ENCODE measurements at regions not wholly inside any gene's neighbourhood (a gene's known extent, or its start where the extent isn't known, plus 50 kb on each side); places are given as distances from the start of the nearest gene placed in this dataset.

- no peak for TF ChIP-seq CTCF (IDR thresholded peaks at IDR 0.05)
- Histone ChIP-seq H3K4me3 (no peak overlapping the region), H3K36me3 (ENCODE audit: insufficient read depth in 1 of 2, low read depth in 1 of 2) (no peaks in the 10 kb centered on the region), H3K4me1 (no peaks in the 10 kb centered on the region), H3K27me3 (ENCODE audit: insufficient read depth in 3 of 3, low read length in 2 of 3) (no peaks in the 10 kb centered on the region), H3K27ac (no peak overlapping the region), H3K9me3 (no peaks in the 10 kb centered on the region)
- ATAC-seq: no peak
- intact Hi-C loops (cut with DNase I): no loop called here
- no peak for DNase-seq
- WGBS, 3 donors: 61 to 70% (median 62%) methylated on average over 7 of the region's 7 CpGs
Measured at GRCh38 chr4:125062115-125063050, 252.4 kb upstream of the FAT4 start.

- no peaks in the 10 kb centered on the region for H3K27me3 ChIP-seq (ENCODE audit: insufficient read depth in 3 of 3, low read length in 2 of 3)
- no peak for TF ChIP-seq CTCF (IDR thresholded peaks at IDR 0.05)
- H3K27ac ChIP-seq: no peak overlapping the region
- ATAC-seq (no peak), DNase-seq (no peak)
- H3K9me3 ChIP-seq: no peaks in the 10 kb centered on the region
- H3K4me3 ChIP-seq: no peak overlapping the region
- WGBS, 3 donors: 61 to 87% (median 72%) methylated on average over 2 of the region's 2 CpGs
- intact Hi-C loops (cut with DNase I): no loop called here
- no peaks in the 10 kb centered on the region for H3K36me3 ChIP-seq (ENCODE audit: insufficient read depth in 1 of 2, low read depth in 1 of 2)
- H3K4me1 ChIP-seq: no peaks in the 10 kb centered on the region
Measured at GRCh38 chr4:125060376-125060775, 254.4 kb upstream of the FAT4 start.

DNA sequence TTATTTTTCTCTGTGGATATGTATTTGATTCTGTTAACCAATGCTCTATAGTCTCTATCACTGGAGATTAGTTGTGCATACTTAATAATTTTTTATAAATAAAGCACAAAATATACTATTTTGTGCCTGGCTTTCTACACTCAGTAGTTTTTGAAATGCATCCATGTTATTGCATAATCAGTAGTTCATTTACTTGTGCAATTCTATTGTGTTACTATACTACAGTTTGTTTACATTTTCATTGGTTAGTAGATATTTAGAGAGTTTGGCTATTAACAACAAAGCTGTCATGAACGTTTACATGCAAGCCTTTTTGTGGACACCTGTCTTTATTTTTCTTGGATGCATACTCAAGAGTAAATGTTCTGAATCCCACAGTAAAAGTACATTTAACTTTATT is 265.0 kb upstream of the FAT4 start:
- intact Hi-C loops (cut with DNase I): no loop called here
- H3K27me3 ChIP-seq (ENCODE audit: insufficient read depth in 3 of 3, low read length in 2 of 3): no peaks in the 10 kb centered on the region
- no peak overlapping the region for H3K27ac ChIP-seq
- H3K4me1 ChIP-seq: no peaks in the 10 kb centered on the region
- H3K36me3 ChIP-seq (ENCODE audit: insufficient read depth in 1 of 2, low read depth in 1 of 2): no peaks in the 10 kb centered on the region
- ATAC-seq: no peak
- DNase-seq: no peak
- 16 to 33% (median 28%) methylated on average over 1 of the region's 1 CpG for WGBS, 3 donors
- no peak for TF ChIP-seq CTCF (IDR thresholded peaks at IDR 0.05)
- H3K4me3 ChIP-seq: no peak overlapping the region
- H3K9me3 ChIP-seq: no peaks in the 10 kb centered on the region

- no peak for ATAC-seq
- TF ChIP-seq CTCF (IDR thresholded peaks at IDR 0.05): no peak
Measured at GRCh38 chr4:125045311-125045710, 269.4 kb upstream of the FAT4 start.

GRCh38 chr4:125044886-125045285 is 269.9 kb upstream of the FAT4 start:
- no peak overlapping the region for H3K27ac ChIP-seq
- H3K9me3 ChIP-seq: no peaks in the 10 kb centered on the region
- H3K27me3 ChIP-seq (ENCODE audit: insufficient read depth in 3 of 3, low read length in 2 of 3): no peaks in the 10 kb centered on the region
- H3K4me1 ChIP-seq: no peaks in the 10 kb centered on the region
- no peaks in the 10 kb centered on the region for H3K36me3 ChIP-seq (ENCODE audit: insufficient read depth in 1 of 2, low read depth in 1 of 2)
- no peak for TF ChIP-seq CTCF (IDR thresholded peaks at IDR 0.05)
- 49 to 62% (median 49%) methylated on average over 3 of the region's 3 CpGs for WGBS, 3 donors
- ATAC-seq (no peak), DNase-seq (no peak)
- no peak overlapping the region for H3K4me3 ChIP-seq
- intact Hi-C loops (cut with DNase I): no loop called here

More at GRCh38 chr4:125045311-125045710, 269.4 kb upstream of the FAT4 start:
- intact Hi-C loops (cut with DNase I): no loop called here
- no peaks in the 10 kb centered on the region for H3K27me3 ChIP-seq (ENCODE audit: insufficient read depth in 3 of 3, low read length in 2 of 3)
- no peak for DNase-seq
- H3K4me3 ChIP-seq: no peak overlapping the region
- no peak overlapping the region for H3K27ac ChIP-seq
- H3K36me3 ChIP-seq (ENCODE audit: insufficient read depth in 1 of 2, low read depth in 1 of 2): no peaks in the 10 kb centered on the region
- H3K4me1 ChIP-seq: no peaks in the 10 kb centered on the region
- H3K9me3 ChIP-seq: no peaks in the 10 kb centered on the region

All from psoas muscle (tissue), 7 donors.